ENCODE measurements at regions not wholly inside any gene's neighbourhood (a gene's known extent, or its start where the extent isn't known, plus 50 kb on each side); places are given as distances from the start of the nearest gene placed in this dataset.

- Histone ChIP-seq H4K8ac (ENCODE audit: low read depth, low read length) (no peak overlapping the region), H2AFZ (ENCODE audit: insufficient read depth, low read length, poor library complexity) (no peak overlapping the region)
Measured at GRCh38 chr14:104357689-104358527, 219.5 kb downstream of the KIF26A start.

DNA sequence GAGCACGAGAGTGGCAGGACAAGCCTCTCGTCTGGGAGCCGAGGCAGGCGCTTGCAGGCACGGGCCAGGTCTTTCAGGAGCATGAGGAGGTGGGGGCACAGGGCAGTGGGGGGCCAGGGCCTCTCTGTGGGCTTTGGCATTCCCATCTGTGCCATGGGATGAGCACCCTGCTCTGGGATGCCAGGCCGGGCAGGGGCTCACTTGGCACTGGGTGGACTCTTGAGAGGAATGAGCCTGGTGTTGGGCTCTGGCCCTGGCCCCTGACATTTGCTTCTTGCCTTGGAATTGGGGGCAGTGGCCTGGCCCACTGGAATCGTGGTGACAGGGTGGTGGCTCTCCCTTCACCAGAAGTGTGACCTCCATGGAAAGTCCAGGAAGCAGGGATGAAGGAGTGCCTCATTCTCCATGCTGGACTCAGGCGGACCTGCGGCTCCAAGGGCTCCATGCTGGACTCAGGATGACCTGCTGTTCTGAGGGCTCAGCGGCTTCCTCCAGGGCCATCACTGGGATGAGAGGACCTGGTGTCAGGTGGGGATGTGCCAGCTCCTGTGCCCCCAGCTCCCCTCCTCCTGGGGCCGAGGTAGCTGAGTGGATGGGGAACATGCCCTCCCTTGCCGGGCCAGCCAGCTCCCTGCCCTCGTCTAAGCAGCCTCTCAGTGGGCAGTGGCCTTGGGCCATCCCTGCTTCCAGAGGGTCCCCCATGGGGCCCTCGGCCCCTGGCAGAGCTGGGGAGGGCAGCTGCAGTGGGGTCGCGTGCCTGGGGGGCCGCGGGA, 220.3 kb downstream of the KIF26A start:
- Histone ChIP-seq H2BK12ac (ENCODE audit: low read length) (no peak overlapping the region), H3K4me3 (ENCODE audit: low read depth, low read length) (no peak overlapping the region), H2BK5ac (ENCODE audit: low read depth, low read length, poor library complexity) (no peak overlapping the region), H3K79me1 (ENCODE audit: low read length) (no peaks in the 10 kb centered on the region), H3K4ac (ENCODE audit: low read depth, low read length) (no peak overlapping the region), H3K27me3 (ENCODE audit: insufficient read depth, low read length) (no peaks in the 10 kb centered on the region), H2AK5ac (ENCODE audit: low read length) (no peak overlapping the region), H2AFZ (ENCODE audit: insufficient read depth, low read length, poor library complexity) (no peak overlapping the region), H4K12ac (ENCODE audit: low read depth, low read length) (no peak overlapping the region), H3K36me3 (ENCODE audit: control insufficient read depth in 1 of 2, insufficient read depth in 2 of 2, low read length in 2 of 2) (no peaks in the 10 kb centered on the region), H3K14ac (ENCODE audit: low read length) (no peak overlapping the region), H3K18ac (ENCODE audit: low read length) (no peak overlapping the region), H3K79me2 (ENCODE audit: control insufficient read depth, insufficient read depth, low read length, poor library complexity) (no peaks in the 10 kb centered on the region), H3K4me2 (ENCODE audit: low read length) (no peak overlapping the region), H3K9me3 (ENCODE audit: insufficient read depth, low read depth, low read length) (no peaks in the 10 kb centered on the region), H3K23ac (ENCODE audit: low read length) (no peak overlapping the region), H2BK120ac (ENCODE audit: insufficient read depth, low read length, poor library complexity) (no peak overlapping the region), H4K91ac (ENCODE audit: low read depth, low read length) (no peak overlapping the region), H4K8ac (ENCODE audit: low read depth, low read length) (no peak overlapping the region), H3K4me1 (ENCODE audit: control insufficient read depth in 1 of 2, insufficient read depth in 2 of 2, low read length in 2 of 2) (no peaks in the 10 kb centered on the region), H3K27ac (ENCODE audit: low read depth, low read length) (no peak overlapping the region), H3K9ac (ENCODE audit: low read length) (no peak overlapping the region)
- no peak for DNase-seq
- WGBS (ENCODE audit: extremely low coverage, insufficient coverage, insufficient read length), result no CpG with 5 or more reads among the region's 18 CpGs

More at GRCh38 chr14:104357689-104358527, 219.5 kb downstream of the KIF26A start:
- Histone ChIP-seq H3K4me3 (ENCODE audit: low read depth, low read length) (no peak overlapping the region), H3K9me3 (ENCODE audit: insufficient read depth, low read depth, low read length) (no peaks in the 10 kb centered on the region), H3K14ac (ENCODE audit: low read length) (no peak overlapping the region), H3K4ac (ENCODE audit: low read depth, low read length) (no peak overlapping the region), H3K79me1 (ENCODE audit: low read length) (no peaks in the 10 kb centered on the region), H3K79me2 (ENCODE audit: control insufficient read depth, insufficient read depth, low read length, poor library complexity) (no peaks in the 10 kb centered on the region), H3K18ac (ENCODE audit: low read length) (no peak overlapping the region), H3K27me3 (ENCODE audit: insufficient read depth, low read length) (no peaks in the 10 kb centered on the region), H3K27ac (ENCODE audit: low read depth, low read length) (no peak overlapping the region), H2BK12ac (ENCODE audit: low read length) (no peak overlapping the region), H4K12ac (ENCODE audit: low read depth, low read length) (no peak overlapping the region), H2BK5ac (ENCODE audit: low read depth, low read length, poor library complexity) (no peak overlapping the region), H4K91ac (ENCODE audit: low read depth, low read length) (no peak overlapping the region), H3K9ac (ENCODE audit: low read length) (no peak overlapping the region), H3K36me3 (ENCODE audit: control insufficient read depth in 1 of 2, insufficient read depth in 2 of 2, low read length in 2 of 2) (no peaks in the 10 kb centered on the region), H3K4me2 (ENCODE audit: low read length) (no peak overlapping the region), H2BK120ac (ENCODE audit: insufficient read depth, low read length, poor library complexity) (no peak overlapping the region), H2AK5ac (ENCODE audit: low read length) (no peak overlapping the region), H3K23ac (ENCODE audit: low read length) (no peak overlapping the region), H3K4me1 (ENCODE audit: control insufficient read depth in 1 of 2, insufficient read depth in 2 of 2, low read length in 2 of 2) (no peaks in the 10 kb centered on the region)
- DNase-seq, result no peak
- no CpG with 5 or more reads among the region's 33 CpGs for WGBS (ENCODE audit: extremely low coverage, insufficient coverage, insufficient read length)

- Histone ChIP-seq H3K4ac (ENCODE audit: low read depth, low read length) (no peak overlapping the region), H2AFZ (ENCODE audit: insufficient read depth, low read length, poor library complexity) (no peak overlapping the region), H4K8ac (ENCODE audit: low read depth, low read length) (no peak overlapping the region), H3K18ac (ENCODE audit: low read length) (no peak overlapping the region), H3K4me1 (ENCODE audit: control insufficient read depth in 1 of 2, insufficient read depth in 2 of 2, low read length in 2 of 2) (no peaks in the 10 kb centered on the region), H3K27ac (ENCODE audit: low read depth, low read length) (no peak overlapping the region), H3K4me3 (ENCODE audit: low read depth, low read length) (no peak overlapping the region), H3K23ac (ENCODE audit: low read length) (no peak overlapping the region), H3K4me2 (ENCODE audit: low read length) (no peak overlapping the region), H4K91ac (ENCODE audit: low read depth, low read length) (no peak overlapping the region), H2BK5ac (ENCODE audit: low read depth, low read length, poor library complexity) (no peak overlapping the region), H3K9me3 (ENCODE audit: insufficient read depth, low read depth, low read length) (no peaks in the 10 kb centered on the region), H3K14ac (ENCODE audit: low read length) (no peak overlapping the region), H3K79me1 (ENCODE audit: low read length) (no peaks in the 10 kb centered on the region), H4K12ac (ENCODE audit: low read depth, low read length) (no peak overlapping the region), H3K27me3 (ENCODE audit: insufficient read depth, low read length) (no peaks in the 10 kb centered on the region), H2BK12ac (ENCODE audit: low read length) (no peak overlapping the region), H2BK120ac (ENCODE audit: insufficient read depth, low read length, poor library complexity) (no peak overlapping the region), H3K9ac (ENCODE audit: low read length) (no peak overlapping the region), H2AK5ac (ENCODE audit: low read length) (no peak overlapping the region), H3K79me2 (ENCODE audit: control insufficient read depth, insufficient read depth, low read length, poor library complexity) (no peaks in the 10 kb centered on the region), H3K36me3 (ENCODE audit: control insufficient read depth in 1 of 2, insufficient read depth in 2 of 2, low read length in 2 of 2) (no peaks in the 10 kb centered on the region)
- WGBS (ENCODE audit: extremely low coverage, insufficient coverage, insufficient read length), result no CpG with 5 or more reads among the region's 14 CpGs
- DNase-seq, result no peak
Measured at GRCh38 chr14:104359301-104359968, 220.1 kb upstream of the C14orf180 start.

GRCh38 chr14:104359969-104360442, 219.6 kb upstream of the C14orf180 start:
- H4K91ac ChIP-seq (ENCODE audit: low read depth, low read length), result no peak overlapping the region
- no peak overlapping the region for H2BK120ac ChIP-seq (ENCODE audit: insufficient read depth, low read length, poor library complexity)
- H3K23ac ChIP-seq (ENCODE audit: low read length), result no peak overlapping the region
- no peaks in the 10 kb centered on the region for H3K4me1 ChIP-seq (ENCODE audit: control insufficient read depth in 1 of 2, insufficient read depth in 2 of 2, low read length in 2 of 2)
- no peak overlapping the region for H3K4me3 ChIP-seq (ENCODE audit: low read depth, low read length)
- no peak overlapping the region for H3K18ac ChIP-seq (ENCODE audit: low read length)
- H4K12ac ChIP-seq (ENCODE audit: low read depth, low read length), result no peak overlapping the region
- H2AK5ac ChIP-seq (ENCODE audit: low read length), result no peak overlapping the region
- no peak overlapping the region for H3K9ac ChIP-seq (ENCODE audit: low read length)
- H3K27ac ChIP-seq (ENCODE audit: low read depth, low read length), result no peak overlapping the region
- H3K36me3 ChIP-seq (ENCODE audit: control insufficient read depth in 1 of 2, insufficient read depth in 2 of 2, low read length in 2 of 2), result no peaks in the 10 kb centered on the region
- no peak overlapping the region for H3K14ac ChIP-seq (ENCODE audit: low read length)
- H2BK12ac ChIP-seq (ENCODE audit: low read length), result no peak overlapping the region
- no peaks in the 10 kb centered on the region for H3K79me2 ChIP-seq (ENCODE audit: control insufficient read depth, insufficient read depth, low read length, poor library complexity)
- H3K4ac ChIP-seq (ENCODE audit: low read depth, low read length), result no peak overlapping the region
- no peaks in the 10 kb centered on the region for H3K79me1 ChIP-seq (ENCODE audit: low read length)
- no peak overlapping the region for H4K8ac ChIP-seq (ENCODE audit: low read depth, low read length)
- H3K9me3 ChIP-seq (ENCODE audit: insufficient read depth, low read depth, low read length), result peaks cover 2% of the 10 kb centered on the region
- no CpG with 5 or more reads among the region's 7 CpGs for WGBS (ENCODE audit: extremely low coverage, insufficient coverage, insufficient read length)
- H2AFZ ChIP-seq (ENCODE audit: insufficient read depth, low read length, poor library complexity), result no peak overlapping the region
- H3K4me2 ChIP-seq (ENCODE audit: low read length), result no peak overlapping the region
- H2BK5ac ChIP-seq (ENCODE audit: low read depth, low read length, poor library complexity), result no peak overlapping the region
- no peaks in the 10 kb centered on the region for H3K27me3 ChIP-seq (ENCODE audit: insufficient read depth, low read length)
- DNase-seq, result no peak
